ENCODE measurements at regions not wholly inside any gene's neighbourhood (a gene's known extent, or its start where the extent isn't known, plus 50 kb on each side); places are given as distances from the start of the nearest gene placed in this dataset.
"Not testable (repeated sequence)": the region's sequence is repeated elsewhere in the genome, so short reads cannot be mapped to it uniquely, and the experiment has no call there.

DNA sequence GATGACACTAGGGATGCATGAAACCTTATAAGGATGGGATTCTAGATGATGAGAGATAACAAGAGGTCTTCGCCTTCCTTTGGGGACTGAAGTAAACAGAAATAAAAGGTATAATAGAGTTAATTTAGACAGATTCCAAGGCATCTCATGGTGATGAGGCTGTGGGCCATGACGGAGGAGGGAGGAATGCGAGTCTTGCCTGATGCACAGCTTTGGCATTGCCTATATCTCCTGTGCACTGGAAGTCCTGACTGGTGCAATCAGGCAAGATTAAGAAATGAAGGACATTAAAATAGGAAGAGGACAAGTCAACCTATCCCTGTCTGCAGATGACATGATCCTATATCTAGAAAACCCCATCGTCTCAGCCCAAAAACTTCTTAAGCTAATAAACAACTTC, 526.4 kb upstream of the LMO3 start:
- no peaks in the 10 kb centered on the region for H3K36me3 ChIP-seq (ENCODE audit: insufficient read depth, low read length)
- no peaks in the 10 kb centered on the region for H3K9me2 ChIP-seq (ENCODE audit: insufficient read depth, low read length)
- no peak overlapping the region for H3K9ac ChIP-seq (ENCODE audit: low read length)
- H3K79me2 ChIP-seq (replicated peaks; ENCODE audit: insufficient read depth, low read length), result no peaks in the 10 kb centered on the region
- no peak overlapping the region for H2AFZ ChIP-seq (ENCODE audit: low read depth, low read length)
- no peak overlapping the region for H3K4me3 ChIP-seq (ENCODE audit: low read length)
- H3K27ac ChIP-seq (ENCODE audit: low read length), result no peak overlapping the region
- H3K27me3 ChIP-seq (ENCODE audit: insufficient read depth, low read depth, low read length), result no peaks in the 10 kb centered on the region
- TF ChIP-seq EP300 (conservative IDR thresholded peaks at IDR 0.05; ENCODE audit: poor library complexity, severe bottlenecking) (no peak), TAF1 (IDR thresholded peaks at IDR 0.05; ENCODE audit: low read depth) (no peak), SMC3 (conservative IDR thresholded peaks at IDR 0.05; ENCODE audit: poor library complexity) (no peak), MXI1 (conservative IDR thresholded peaks at IDR 0.05; ENCODE audit: poor library complexity, severe bottlenecking) (no peak), POLR2AphosphoS5 (IDR thresholded peaks at IDR 0.05) (no peak), EZH2 (IDR thresholded peaks at IDR 0.05; ENCODE audit: borderline replicate concordance, insufficient read depth, low read length, poor library complexity, severe bottlenecking) (no peak), RAD21 (conservative IDR thresholded peaks at IDR 0.05) (no peak)
- TF ChIP-seq, protein P1, sequence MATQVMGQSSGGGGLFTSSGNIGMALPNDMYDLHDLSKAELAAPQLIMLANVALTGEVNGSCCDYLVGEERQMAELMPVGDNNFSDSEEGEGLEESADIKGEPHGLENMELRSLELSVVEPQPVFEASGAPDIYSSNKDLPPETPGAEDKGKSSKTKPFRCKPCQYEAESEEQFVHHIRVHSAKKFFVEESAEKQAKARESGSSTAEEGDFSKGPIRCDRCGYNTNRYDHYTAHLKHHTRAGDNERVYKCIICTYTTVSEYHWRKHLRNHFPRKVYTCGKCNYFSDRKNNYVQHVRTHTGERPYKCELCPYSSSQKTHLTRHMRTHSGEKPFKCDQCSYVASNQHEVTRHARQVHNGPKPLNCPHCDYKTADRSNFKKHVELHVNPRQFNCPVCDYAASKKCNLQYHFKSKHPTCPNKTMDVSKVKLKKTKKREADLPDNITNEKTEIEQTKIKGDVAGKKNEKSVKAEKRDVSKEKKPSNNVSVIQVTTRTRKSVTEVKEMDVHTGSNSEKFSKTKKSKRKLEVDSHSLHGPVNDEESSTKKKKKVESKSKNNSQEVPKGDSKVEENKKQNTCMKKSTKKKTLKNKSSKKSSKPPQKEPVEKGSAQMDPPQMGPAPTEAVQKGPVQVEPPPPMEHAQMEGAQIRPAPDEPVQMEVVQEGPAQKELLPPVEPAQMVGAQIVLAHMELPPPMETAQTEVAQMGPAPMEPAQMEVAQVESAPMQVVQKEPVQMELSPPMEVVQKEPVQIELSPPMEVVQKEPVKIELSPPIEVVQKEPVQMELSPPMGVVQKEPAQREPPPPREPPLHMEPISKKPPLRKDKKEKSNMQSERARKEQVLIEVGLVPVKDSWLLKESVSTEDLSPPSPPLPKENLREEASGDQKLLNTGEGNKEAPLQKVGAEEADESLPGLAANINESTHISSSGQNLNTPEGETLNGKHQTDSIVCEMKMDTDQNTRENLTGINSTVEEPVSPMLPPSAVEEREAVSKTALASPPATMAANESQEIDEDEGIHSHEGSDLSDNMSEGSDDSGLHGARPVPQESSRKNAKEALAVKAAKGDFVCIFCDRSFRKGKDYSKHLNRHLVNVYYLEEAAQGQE (IDR thresholded peaks at IDR 0.05; ENCODE audit: borderline replicate concordance), result no peak
- TF ChIP-seq, protein P2, sequence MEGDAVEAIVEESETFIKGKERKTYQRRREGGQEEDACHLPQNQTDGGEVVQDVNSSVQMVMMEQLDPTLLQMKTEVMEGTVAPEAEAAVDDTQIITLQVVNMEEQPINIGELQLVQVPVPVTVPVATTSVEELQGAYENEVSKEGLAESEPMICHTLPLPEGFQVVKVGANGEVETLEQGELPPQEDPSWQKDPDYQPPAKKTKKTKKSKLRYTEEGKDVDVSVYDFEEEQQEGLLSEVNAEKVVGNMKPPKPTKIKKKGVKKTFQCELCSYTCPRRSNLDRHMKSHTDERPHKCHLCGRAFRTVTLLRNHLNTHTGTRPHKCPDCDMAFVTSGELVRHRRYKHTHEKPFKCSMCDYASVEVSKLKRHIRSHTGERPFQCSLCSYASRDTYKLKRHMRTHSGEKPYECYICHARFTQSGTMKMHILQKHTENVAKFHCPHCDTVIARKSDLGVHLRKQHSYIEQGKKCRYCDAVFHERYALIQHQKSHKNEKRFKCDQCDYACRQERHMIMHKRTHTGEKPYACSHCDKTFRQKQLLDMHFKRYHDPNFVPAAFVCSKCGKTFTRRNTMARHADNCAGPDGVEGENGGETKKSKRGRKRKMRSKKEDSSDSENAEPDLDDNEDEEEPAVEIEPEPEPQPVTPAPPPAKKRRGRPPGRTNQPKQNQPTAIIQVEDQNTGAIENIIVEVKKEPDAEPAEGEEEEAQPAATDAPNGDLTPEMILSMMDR (IDR thresholded peaks at IDR 0.05; ENCODE audit: poor library complexity, severe bottlenecking), result no peak
- no peak overlapping the region for H3K4me2 ChIP-seq (ENCODE audit: low read length)
- no peaks in the 10 kb centered on the region for H3F3A ChIP-seq (ENCODE audit: insufficient read depth, low read length, poor library complexity, severe bottlenecking)
- H3K9me3 ChIP-seq (ENCODE audit: low read length), result no peaks in the 10 kb centered on the region
- no peaks in the 10 kb centered on the region for H4K20me1 ChIP-seq (ENCODE audit: insufficient read depth)

DNA sequence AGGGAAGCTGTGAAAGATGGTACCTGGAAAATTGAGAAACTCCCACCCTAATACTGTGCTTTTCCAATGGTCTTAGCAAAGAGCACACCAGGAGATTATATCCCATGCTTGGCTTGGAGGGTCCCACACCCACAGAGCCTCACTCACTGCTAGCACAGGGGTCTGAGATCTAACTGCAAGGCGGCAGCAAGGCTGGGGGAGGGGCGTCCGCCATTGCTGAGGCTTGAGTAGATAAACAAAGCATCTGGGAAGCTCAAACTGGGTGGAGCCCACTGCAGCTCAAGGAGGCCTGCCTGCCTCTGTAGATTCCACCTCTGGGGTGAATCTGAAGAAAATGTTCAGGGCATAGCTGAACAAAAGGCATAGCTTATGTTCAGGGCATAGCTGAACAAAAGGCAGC, 510.6 kb upstream of the LMO3 start:
- H3K9ac ChIP-seq (ENCODE audit: low read length); H3K9me3 ChIP-seq (ENCODE audit: low read length); H3K4me2 ChIP-seq (ENCODE audit: low read length); H4K20me1 ChIP-seq (ENCODE audit: insufficient read depth); H3K4me3 ChIP-seq (ENCODE audit: low read length); H3K79me2 ChIP-seq (replicated peaks; ENCODE audit: insufficient read depth, low read length); H3K27me3 ChIP-seq (ENCODE audit: insufficient read depth, low read depth, low read length); H3K9me2 ChIP-seq (ENCODE audit: insufficient read depth, low read length); H3F3A ChIP-seq (ENCODE audit: insufficient read depth, low read length, poor library complexity, severe bottlenecking); H3K27ac ChIP-seq (ENCODE audit: low read length); H3K36me3 ChIP-seq (ENCODE audit: insufficient read depth, low read length); H2AFZ ChIP-seq (ENCODE audit: low read depth, low read length): not testable (repeated sequence)

DNA sequence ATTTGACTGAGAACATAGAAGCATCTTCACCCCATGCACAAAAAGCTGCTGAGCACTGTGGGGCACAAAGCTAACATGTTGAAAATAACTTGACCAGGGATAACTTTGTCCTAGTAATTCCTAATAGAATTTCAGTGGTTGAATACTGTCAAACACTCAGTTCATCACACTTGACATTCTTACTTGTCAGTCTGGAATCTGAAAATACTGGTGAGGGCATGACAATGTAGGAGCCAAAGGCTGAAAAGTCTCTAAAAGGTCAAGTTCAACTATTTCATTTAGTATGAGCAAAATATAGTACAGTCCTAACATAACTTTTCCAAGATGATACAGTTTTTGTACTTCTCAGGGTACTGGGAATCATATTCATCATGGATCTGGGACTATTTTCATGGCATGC, 504.4 kb upstream of the LMO3 start:
- Histone ChIP-seq H3K36me3 (ENCODE audit: insufficient read depth, low read length) (no peaks in the 10 kb centered on the region), H3F3A (ENCODE audit: insufficient read depth, low read length, poor library complexity, severe bottlenecking) (no peaks in the 10 kb centered on the region), H3K9ac (ENCODE audit: low read length) (no peak overlapping the region), H3K79me2 (replicated peaks; ENCODE audit: insufficient read depth, low read length) (no peaks in the 10 kb centered on the region), H3K27ac (ENCODE audit: low read length) (no peak overlapping the region), H3K27me3 (ENCODE audit: insufficient read depth, low read depth, low read length) (no peaks in the 10 kb centered on the region), H3K9me3 (ENCODE audit: low read length) (no peaks in the 10 kb centered on the region), H2AFZ (ENCODE audit: low read depth, low read length) (no peak overlapping the region), H4K20me1 (ENCODE audit: insufficient read depth) (no peaks in the 10 kb centered on the region), H3K4me2 (ENCODE audit: low read length) (no peak overlapping the region), H3K4me3 (ENCODE audit: low read length) (no peak overlapping the region), H3K9me2 (ENCODE audit: insufficient read depth, low read length) (no peaks in the 10 kb centered on the region)
- TF ChIP-seq MXI1 (conservative IDR thresholded peaks at IDR 0.05; ENCODE audit: poor library complexity, severe bottlenecking) (no peak), SMC3 (conservative IDR thresholded peaks at IDR 0.05; ENCODE audit: poor library complexity) (no peak), POLR2AphosphoS5 (IDR thresholded peaks at IDR 0.05) (no peak), TAF1 (IDR thresholded peaks at IDR 0.05; ENCODE audit: low read depth) (no peak), EP300 (conservative IDR thresholded peaks at IDR 0.05; ENCODE audit: poor library complexity, severe bottlenecking) (no peak), EZH2 (IDR thresholded peaks at IDR 0.05; ENCODE audit: borderline replicate concordance, insufficient read depth, low read length, poor library complexity, severe bottlenecking) (no peak), RAD21 (conservative IDR thresholded peaks at IDR 0.05) (no peak)
- TF ChIP-seq, protein P1 (IDR thresholded peaks at IDR 0.05; ENCODE audit: borderline replicate concordance), result no peak
- TF ChIP-seq, protein P2 (IDR thresholded peaks at IDR 0.05; ENCODE audit: poor library complexity, severe bottlenecking), result no peak

Data from neural cell (in vitro differentiated cells).